ENCODE measurements at regions not wholly inside any gene's neighbourhood (a gene's known extent, or its start where the extent isn't known, plus 50 kb on each side); places are given as distances from the start of the nearest gene placed in this dataset.

DNA sequence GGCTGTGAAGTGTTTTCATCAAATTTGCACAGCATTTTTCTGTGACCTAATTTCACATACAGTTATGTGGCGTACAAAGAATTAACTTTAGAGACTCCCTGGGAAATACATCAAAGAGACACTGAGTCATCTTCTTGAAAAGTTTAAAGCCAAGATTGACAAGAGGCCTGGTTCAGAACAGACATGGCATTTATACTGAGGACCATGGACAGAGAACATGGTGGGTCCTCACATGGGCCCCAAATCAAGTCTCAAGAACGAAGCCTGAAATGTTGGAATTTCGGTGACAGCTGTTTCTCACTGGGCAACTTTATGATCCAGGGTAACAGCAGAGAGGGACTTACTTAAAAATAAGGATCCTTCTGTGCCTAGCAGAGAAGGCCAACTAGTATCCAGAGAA is 311.5 kb upstream of the KCNJ16 start:
- Histone ChIP-seq H3K4me1 (ENCODE audit: insufficient read depth, low read length) (no peaks in the 10 kb centered on the region), H2AFZ (ENCODE audit: low read length) (no peak overlapping the region), H3K4me3 (replicated peaks in 1 of 3; ENCODE audit: insufficient read depth in 1 of 3, low read depth in 2 of 3, low read length in 3 of 3) (no peak overlapping the region), H3K9ac (ENCODE audit: insufficient read depth, low read depth, low read length) (no peak overlapping the region), H3K27me3 (ENCODE audit: control insufficient read depth in 1 of 2, insufficient read depth in 2 of 2, low read length in 2 of 2) (no peaks in the 10 kb centered on the region), H3K79me2 (ENCODE audit: insufficient read depth, low read length) (no peaks in the 10 kb centered on the region), H3K27ac (ENCODE audit: extremely low read length, insufficient read depth, low read length) (no peak overlapping the region), H3K4me2 (ENCODE audit: low read depth, low read length) (no peak overlapping the region), H3K36me3 (replicated peaks in 1 of 2; ENCODE audit: control insufficient read depth in 1 of 2, insufficient read depth in 2 of 2, low read length in 2 of 2) (no peaks in the 10 kb centered on the region), H3K9me3 (ENCODE audit: low read length) (peaks cover 96% of the 10 kb centered on the region), H4K20me1 (ENCODE audit: insufficient read depth, low read length) (no peaks in the 10 kb centered on the region)
- FAIRE-seq (no peak), DNase-seq (ENCODE audit: low spot score) (no peak), ATAC-seq (no peak)
- CTCF ChIA-PET (ENCODE audit: low intra/inter-chr PET ratio, low total read pairs), result no interaction called here
- POLR2A ChIA-PET, result no interaction called here
- WGBS (ENCODE audit: low lambda C conversion rate), result 6% methylated on average over 3 of the region's 3 CpGs
- TF ChIP-seq ZNF713 (CRISPR knock-in tag; IDR thresholded peaks at IDR 0.05), result no peak
- TF ChIP-seq, protein P1, sequence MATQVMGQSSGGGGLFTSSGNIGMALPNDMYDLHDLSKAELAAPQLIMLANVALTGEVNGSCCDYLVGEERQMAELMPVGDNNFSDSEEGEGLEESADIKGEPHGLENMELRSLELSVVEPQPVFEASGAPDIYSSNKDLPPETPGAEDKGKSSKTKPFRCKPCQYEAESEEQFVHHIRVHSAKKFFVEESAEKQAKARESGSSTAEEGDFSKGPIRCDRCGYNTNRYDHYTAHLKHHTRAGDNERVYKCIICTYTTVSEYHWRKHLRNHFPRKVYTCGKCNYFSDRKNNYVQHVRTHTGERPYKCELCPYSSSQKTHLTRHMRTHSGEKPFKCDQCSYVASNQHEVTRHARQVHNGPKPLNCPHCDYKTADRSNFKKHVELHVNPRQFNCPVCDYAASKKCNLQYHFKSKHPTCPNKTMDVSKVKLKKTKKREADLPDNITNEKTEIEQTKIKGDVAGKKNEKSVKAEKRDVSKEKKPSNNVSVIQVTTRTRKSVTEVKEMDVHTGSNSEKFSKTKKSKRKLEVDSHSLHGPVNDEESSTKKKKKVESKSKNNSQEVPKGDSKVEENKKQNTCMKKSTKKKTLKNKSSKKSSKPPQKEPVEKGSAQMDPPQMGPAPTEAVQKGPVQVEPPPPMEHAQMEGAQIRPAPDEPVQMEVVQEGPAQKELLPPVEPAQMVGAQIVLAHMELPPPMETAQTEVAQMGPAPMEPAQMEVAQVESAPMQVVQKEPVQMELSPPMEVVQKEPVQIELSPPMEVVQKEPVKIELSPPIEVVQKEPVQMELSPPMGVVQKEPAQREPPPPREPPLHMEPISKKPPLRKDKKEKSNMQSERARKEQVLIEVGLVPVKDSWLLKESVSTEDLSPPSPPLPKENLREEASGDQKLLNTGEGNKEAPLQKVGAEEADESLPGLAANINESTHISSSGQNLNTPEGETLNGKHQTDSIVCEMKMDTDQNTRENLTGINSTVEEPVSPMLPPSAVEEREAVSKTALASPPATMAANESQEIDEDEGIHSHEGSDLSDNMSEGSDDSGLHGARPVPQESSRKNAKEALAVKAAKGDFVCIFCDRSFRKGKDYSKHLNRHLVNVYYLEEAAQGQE (IDR thresholded peaks at IDR 0.05; ENCODE audit: borderline replicate concordance in 1 of 2, low read depth in 1 of 2, low read length in 2 of 2), result 0 out of 4 replicates have a peak, but pooled peaks of 1 of the 2 experiments have one; percentile 24
- BruUV-seq (replicated peaks), result no TSS peak
- intact Hi-C loops (cut with micrococcal nuclease; ENCODE audit: unreplicated experiment) (no loop called here), in situ Hi-C loops (cut with HindIII; ENCODE audit: extremely low pct_ligation_motif_present, low pct_unique_long_range_greater_than_20kb) (no loop called here)

DNA sequence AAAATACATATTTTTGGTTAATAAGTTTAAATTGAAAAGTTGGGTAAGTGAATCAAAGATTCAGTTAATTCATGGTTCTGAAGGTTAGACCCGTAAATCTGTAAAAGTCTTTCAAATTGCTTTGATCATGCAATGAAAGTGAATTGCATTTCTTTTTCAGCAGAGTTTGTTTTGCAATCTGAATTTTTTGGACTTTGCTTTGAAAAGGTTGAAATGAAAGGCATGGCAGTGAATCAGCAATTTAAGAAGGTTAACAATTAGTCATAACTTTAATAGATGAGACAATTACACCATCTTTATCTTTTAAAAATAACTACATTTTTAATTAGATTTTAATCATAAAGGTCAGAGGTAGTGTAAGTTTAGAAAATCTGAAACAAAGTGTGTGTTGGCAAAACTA is 310.9 kb upstream of the KCNJ16 start:
- no peak for TF ChIP-seq U2AF1 (optimal IDR thresholded peaks at IDR 0.05; ENCODE audit: low read depth, low read length)
- TF ChIP-seq NFE2L2 (IDR thresholded peaks at IDR 0.05; ENCODE audit: low read length), result peak; percentile 34; the same call in 1 of the 2 replicates
- TF ChIP-seq, protein P2, sequence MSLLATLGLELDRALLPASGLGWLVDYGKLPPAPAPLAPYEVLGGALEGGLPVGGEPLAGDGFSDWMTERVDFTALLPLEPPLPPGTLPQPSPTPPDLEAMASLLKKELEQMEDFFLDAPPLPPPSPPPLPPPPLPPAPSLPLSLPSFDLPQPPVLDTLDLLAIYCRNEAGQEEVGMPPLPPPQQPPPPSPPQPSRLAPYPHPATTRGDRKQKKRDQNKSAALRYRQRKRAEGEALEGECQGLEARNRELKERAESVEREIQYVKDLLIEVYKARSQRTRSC (CRISPR knock-in tag; IDR thresholded peaks at IDR 0.05; ENCODE audit: low read depth), result no peak
- no TSS peak for BruUV-seq (replicated peaks)
- FAIRE-seq (no peak), ATAC-seq (no peak), DNase-seq (ENCODE audit: low spot score) (no peak)
- POLR2A ChIA-PET, result no interaction called here
- CTCF ChIA-PET (ENCODE audit: low intra/inter-chr PET ratio, low total read pairs), result no interaction called here
- no peak overlapping the region for H3K9ac ChIP-seq (ENCODE audit: insufficient read depth, low read depth, low read length)
- no peaks in the 10 kb centered on the region for H3K4me1 ChIP-seq (ENCODE audit: insufficient read depth, low read length)
- no peaks in the 10 kb centered on the region for H4K20me1 ChIP-seq (ENCODE audit: insufficient read depth, low read length)
- WGBS (ENCODE audit: low lambda C conversion rate), result 2% methylated on average over 1 of the region's 1 CpG
- H3K4me2 ChIP-seq (ENCODE audit: low read depth, low read length), result no peak overlapping the region
- in situ Hi-C loops (cut with HindIII; ENCODE audit: extremely low pct_ligation_motif_present, low pct_unique_long_range_greater_than_20kb), result no loop called here
- peaks cover 96% of the 10 kb centered on the region for H3K9me3 ChIP-seq (ENCODE audit: low read length)
- H3K27ac ChIP-seq (ENCODE audit: extremely low read length, insufficient read depth, low read length), result no peak overlapping the region
- H3K27me3 ChIP-seq (ENCODE audit: control insufficient read depth in 1 of 2, insufficient read depth in 2 of 2, low read length in 2 of 2), result no peaks in the 10 kb centered on the region
- H2AFZ ChIP-seq (ENCODE audit: low read length), result no peak overlapping the region
- H3K4me3 ChIP-seq (replicated peaks in 1 of 3; ENCODE audit: insufficient read depth in 1 of 3, low read depth in 2 of 3, low read length in 3 of 3), result no peak overlapping the region
- no peaks in the 10 kb centered on the region for H3K36me3 ChIP-seq (replicated peaks in 1 of 2; ENCODE audit: control insufficient read depth in 1 of 2, insufficient read depth in 2 of 2, low read length in 2 of 2)
- no peaks in the 10 kb centered on the region for H3K79me2 ChIP-seq (ENCODE audit: insufficient read depth, low read length)
- intact Hi-C loops (cut with micrococcal nuclease; ENCODE audit: unreplicated experiment), result no loop called here

All from HepG2 (cell line).